C1 segment of cervical spinal cord (tissue), 14 donors: ENCODE measurements at regions not wholly inside any gene's neighbourhood (a gene's known extent, or its start where the extent isn't known, plus 50 kb on each side); places are given as distances from the start of the nearest gene placed in this dataset.
"Not testable (repeated sequence)": the region's sequence is repeated elsewhere in the genome, so short reads cannot be mapped to it uniquely, and the experiment has no call there.

Experiments
- DNase-seq, 14 donors: peaks; one replicate each; lab custom pipeline; 2025; lab: John Stamatoyannopoulos, UW

DNA sequence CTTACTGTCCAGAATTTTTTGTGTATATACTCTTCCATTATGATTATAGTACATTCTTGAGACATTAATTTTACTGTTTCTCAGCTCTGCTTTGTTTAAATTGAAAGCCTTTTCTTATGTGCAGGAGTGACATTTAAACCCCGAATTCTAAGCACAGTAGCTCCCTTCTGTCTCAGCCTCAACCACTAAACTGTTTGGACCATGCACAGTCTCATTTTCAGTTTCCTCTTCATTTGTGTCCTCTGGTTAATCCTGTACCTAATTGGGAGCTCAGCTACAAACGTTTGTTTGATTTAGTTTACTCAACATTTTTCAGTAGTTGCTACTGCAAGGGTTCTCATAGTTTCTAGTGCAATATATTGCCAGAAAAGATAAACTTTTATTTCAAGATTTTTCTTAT is 206.3 kb downstream of the SLITRK5 start:
- no peak for DNase-seq

DNA sequence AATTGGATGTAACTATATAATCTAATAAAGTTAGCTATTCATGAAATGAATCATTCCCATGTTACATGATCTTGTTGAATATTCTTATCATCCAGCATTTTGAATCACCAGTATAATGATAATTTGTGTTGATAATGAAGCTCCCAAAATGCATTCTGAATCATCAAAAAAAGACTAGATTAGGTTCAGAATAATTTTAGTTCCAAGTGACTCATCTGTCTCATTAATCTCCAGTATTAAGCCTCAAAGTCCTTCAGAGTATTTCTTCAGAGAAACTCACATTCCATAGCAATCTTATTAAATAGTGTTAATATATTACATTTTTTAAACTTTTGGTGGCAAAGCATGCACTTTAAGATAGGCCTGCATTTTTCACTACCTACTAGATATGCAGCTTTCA is 207.5 kb downstream of the SLITRK5 start:
- DNase-seq: no peak

DNA sequence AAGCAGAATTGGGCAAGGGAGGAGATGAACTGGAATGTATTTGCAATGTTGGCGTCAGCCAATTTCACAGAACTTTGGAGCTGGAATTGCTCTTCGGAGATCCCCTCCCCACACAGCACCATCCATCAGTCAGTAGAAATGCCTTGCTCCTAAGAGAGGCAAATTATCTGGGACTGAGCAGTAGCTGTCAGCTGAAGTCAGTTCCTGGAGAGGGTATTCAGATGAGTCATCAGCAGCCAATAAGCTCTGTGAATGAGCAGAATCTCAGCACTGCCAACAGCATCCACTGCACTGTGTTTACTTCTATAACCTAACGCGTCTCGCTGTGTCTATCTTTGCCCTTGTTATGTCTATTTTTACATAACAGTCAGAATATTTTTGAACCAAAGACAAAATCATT is 213.7 kb downstream of the SLITRK5 start:
- DNase-seq: peak in 5 of 14 donors; percentile 0 to 16 (median 4)

DNA sequence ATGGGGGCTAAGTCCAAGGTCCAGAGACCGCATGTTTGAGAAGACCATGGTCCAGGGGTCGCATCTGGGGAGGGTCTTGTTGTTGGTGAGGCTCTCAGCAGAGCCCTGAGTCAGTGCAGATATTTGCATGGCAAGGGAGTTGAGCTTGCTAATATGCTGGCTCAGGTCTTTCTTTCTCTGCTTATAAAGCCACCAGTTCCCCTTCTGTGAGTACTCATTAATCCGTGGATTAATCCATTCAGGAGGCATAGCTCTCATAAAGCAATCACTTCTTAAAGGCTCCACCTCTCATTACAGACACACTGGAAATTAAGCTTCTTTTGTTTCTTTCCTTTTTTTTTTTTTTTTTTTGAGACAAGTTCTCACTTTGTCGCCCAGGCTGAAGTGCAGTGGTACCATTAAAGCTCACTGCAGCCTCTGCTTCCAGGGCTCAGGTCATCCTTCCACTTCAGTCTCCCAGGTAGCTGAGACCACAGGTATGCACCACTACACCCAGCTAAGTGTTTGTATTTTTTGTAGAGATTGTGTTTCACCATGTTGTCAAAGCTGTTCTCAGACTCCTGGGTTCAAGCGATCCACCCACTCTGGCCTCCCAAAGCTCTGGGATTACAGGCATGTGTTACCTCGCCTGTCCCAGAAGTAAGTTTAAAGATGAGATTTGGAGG is 216.4 kb downstream of the SLITRK5 start:
- no peak for DNase-seq

DNA sequence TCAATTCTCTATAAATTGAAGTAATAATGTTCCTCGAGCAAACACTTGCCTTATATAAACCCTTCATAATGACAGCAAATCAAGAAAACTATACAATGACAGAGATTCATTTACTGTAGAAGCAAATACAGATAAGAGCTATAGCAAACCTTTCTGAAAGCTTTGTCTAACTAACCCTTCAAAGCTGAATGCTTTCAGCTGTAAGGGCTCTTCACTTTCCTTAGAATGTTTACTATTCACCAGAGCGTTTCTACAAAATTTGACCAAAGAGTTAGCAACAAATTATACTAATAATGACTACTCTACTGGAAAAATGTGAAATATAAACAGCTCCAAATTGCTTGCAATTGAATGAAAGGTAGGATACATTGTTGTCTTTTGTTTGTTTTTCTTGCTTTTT is 218.1 kb downstream of the SLITRK5 start:
- no peak for DNase-seq

DNA sequence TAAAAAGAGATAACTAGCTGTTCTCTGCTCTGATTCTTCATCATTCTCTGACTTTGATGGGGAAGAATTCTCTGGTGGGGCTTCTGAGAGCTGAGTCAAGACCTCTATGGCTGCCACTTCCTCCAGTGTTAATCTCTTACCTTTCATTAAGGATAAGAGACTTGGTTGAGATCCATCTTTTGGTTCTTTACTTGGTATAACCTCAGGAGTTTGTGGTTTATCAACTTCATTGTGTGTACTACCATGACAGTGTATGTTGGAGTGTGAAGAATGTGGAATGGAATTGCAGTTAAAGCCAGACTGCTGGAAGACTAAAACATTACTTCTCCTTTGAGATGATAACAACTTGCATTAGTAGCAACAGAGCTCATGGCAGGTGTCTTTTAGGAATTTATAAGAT is 222.0 kb downstream of the SLITRK5 start:
- no peak for DNase-seq

DNA sequence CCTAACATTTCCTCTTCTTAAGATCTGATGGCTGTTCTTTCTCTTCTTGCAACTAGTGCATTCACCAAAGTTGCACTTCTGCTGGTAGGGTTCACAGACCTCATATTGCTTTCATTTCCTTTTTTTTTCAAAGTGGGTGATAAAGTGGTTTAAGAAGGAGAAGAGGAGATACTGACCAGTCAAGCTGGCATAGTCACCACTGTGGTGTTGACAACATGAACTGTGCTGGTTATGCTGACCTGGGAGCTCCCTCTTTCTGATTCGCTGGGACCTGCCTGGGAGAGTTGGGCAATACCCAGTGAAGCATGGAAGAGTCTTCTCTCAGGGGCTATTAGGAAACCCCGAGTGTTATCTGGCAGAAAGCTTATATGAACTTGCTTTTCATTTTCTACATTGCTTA is 222.9 kb downstream of the SLITRK5 start:
- no peak for DNase-seq

DNA sequence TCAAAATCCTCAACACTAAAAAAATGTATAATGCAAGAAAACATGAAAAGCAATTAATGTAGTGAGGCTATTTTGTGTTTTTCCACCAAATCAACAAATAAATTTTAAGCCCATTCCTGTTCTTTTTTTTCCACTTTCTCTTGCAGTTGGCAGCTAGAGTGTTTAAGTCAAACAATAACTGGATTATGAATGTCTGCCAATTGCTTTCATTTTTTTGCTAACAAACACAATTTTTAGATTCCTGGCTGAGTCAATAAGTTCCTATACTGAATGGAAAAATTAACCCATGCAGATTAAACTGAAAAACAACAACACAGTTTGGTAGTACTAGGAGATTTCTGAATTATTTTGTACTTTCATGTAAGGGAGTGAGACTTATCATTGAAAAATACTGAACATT is 232.4 kb downstream of the SLITRK5 start:
- no peak for DNase-seq

DNA sequence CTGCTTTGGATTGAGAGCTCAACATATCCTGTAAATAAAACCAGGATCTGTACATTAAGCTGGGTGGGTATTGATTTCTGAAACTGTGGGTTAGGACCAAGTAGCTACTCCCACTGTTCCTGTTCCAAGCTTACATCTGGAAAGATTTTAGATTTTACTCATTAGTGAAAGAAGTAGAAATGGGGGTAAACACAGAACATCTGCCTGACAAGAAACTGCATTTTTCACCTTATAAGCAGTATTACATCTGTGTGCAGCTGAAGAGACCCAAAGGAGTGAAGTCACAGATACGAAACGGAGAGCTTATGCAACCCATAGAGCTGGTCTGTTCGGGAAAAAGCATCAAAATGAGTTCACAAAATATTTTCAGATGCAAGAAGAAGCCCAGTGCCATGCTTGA is 235.2 kb downstream of the SLITRK5 start:
- DNase-seq: no peak

DNA sequence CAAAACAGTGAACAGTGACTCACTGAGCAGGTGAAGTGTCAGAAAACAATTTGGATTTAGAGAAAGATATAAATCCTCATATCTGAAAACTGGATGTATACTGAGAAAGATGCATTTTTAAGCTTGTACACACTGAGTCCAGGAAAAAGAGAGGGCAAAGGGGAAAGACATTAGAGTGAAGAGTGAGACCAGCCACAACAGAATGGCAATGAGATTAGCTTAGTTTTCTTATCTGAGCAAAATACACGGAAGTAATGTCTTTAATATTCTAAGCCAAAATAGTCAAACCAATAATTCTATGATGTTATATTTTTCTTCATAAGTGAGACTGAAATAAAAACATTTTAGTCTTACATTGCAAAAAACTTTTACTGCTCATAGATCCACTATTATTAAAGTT is 236.0 kb downstream of the SLITRK5 start:
- DNase-seq: no peak

DNA sequence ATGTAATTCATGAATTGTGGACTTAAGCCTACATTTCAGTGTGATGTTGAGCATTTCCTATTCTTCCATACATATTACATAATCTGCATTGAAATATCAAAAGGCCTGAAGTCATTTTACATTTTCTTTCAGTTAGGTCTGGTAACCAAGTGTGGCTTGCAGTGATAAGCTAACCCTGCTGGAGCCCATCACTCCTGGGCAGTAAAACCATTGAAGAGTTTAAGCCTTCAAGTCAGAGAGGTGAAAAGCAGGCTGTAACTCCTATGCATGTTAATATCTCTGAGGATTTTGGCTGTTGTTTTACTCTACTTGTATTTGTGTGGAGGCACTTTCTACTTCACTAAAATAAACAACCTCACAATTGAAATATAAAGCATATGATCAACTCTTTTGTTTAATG is 248.8 kb downstream of the SLITRK5 start:
- no peak for DNase-seq

DNA sequence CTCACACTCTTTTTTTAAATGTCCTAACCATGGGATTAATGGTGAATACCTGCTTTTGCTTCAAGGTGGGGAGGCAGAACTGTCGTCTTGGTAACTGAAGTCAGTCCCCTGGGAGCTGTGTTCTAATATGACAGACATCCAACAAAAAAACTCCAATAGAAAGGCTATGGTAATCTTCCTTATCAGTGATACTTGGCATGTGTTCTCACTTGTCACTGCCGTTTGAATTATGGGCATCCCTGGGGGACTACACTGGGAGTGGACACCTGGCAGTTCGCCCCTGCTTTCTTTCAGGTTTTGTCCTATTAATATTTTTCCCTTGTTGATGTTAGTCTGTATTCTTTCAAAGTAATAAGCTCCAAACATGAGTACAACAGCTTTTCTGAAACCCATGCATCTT is 252.6 kb downstream of the SLITRK5 start:
- no peak for DNase-seq

DNA sequence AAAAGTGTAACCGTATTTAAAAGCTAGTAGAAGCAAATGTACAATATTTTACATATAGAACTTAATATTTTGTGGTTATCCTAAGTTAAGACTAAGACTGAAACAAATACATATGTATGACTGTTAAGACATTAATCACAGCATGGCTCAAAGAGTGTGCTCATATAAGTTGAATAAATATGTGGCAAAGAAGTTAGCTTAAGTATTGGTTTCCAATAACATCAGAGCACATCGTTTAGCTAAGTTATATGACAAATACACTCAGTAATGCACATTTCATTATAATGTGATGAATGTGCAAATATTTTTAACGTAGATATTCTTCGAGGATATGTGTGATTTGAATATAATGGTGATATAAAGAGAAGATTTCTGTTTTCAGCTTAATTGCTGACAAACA is 253.8 kb downstream of the SLITRK5 start:
- no peak for DNase-seq

DNA sequence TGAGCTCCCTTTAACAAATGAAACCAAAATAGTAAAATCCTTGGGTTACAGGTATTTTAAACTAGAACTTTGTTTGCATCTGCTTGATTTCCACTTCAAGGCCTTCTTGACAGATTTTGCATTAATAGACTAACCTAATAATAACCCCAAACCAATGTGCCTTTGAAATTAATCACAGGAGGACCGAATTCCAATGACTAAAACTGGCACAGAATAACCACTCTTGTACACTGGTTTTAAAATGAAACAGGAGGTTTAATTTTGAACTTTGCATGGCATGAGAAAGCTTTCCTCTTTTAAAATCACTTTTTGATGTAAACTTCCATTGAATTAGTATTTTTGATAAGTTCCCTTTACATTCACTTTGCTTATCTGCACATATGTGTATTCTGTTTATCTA is 269.6 kb downstream of the SLITRK5 start:
- no peak for DNase-seq

DNA sequence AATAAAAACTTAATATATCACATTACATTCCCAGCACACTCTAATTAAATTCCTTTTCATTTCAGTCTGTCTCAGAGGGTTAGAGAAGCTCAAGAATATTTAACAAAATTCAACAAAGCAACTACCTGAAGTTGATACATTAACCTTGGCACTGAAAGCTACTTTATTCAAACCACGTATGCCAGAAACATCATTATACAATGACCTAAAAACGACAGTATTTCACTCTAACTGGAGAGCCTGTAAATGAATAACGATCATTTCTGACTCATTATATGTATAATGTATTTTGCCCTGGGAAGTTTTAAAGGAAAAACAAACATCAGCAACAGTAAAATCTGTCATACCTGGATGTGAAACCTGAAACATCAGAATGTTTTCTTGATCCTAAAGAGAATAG is 270.1 kb downstream of the SLITRK5 start:
- no peak for DNase-seq

DNA sequence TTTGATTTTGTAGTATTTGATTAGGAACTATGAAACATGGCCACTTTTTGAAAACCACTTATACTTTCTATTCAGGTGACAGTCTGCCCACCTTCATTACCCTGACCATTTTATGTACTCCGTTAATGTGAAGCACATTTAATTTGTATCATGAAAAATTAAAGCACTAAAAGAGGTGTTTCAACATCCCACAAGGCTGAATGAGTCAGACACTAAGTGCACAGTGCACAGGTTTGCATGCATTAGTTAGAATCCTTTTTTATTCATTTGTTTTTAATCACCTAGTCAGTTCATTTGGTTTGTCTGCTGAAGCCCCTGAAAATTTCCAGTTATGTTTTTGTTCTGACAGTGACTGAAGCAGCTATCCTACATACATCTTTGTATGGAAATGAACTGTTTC is 271.0 kb downstream of the SLITRK5 start:
- no peak for DNase-seq

DNA sequence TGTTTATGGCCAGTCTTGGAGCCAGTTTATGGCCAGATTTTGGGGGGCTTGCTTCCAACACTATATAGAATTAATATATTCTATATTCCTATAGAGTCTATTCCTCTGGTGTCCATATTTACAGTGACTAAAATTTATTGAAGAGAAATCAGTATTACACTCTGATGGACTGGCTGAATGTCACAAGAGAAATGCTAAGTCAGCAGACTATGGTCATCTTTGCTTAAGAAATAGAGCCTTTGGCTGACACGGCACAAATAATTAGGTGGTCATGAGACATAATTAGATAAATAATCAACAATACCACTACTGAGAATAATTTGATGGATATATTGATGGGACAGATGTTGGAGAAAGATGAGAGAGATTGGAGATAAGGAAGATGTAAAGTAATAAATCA is 272.9 kb downstream of the SLITRK5 start:
- no peak for DNase-seq

DNA sequence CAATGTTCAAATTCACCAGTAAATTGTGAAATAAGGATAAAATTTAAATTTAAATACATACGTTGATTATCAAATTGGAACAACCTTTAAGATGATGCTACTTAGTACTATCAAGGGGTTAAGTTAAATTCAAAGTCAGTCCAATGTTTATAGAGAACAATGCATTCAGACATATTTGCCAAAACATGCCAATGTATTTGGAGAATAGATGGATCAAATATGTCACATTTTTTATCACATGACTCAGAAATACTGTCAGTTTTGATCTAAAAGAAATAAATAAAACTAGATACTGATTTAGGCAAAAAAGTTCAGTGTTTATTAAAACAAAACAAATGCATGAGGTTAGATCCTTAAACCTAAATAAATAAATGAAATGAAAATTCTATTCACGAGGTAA is 281.2 kb downstream of the SLITRK5 start:
- DNase-seq: no peak

DNA sequence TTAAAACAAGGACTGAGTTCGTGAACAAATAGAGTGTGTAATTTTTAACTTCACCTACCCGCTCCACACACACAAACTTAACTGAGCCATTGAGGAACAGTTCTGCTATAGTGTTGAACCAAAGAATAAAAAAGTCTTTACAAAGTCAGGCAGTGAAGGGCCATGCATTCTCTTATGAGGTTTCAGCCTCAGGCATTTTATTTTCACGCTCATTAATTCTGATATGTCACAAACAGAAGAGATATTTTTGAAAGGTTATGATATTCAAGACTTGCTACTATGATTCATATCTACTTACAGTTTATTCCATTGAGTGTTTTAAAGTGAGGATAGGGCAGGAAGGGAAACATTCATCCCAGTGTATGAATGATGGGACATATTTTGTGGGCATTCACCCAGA is 282.2 kb downstream of the SLITRK5 start:
- no peak for DNase-seq

DNA sequence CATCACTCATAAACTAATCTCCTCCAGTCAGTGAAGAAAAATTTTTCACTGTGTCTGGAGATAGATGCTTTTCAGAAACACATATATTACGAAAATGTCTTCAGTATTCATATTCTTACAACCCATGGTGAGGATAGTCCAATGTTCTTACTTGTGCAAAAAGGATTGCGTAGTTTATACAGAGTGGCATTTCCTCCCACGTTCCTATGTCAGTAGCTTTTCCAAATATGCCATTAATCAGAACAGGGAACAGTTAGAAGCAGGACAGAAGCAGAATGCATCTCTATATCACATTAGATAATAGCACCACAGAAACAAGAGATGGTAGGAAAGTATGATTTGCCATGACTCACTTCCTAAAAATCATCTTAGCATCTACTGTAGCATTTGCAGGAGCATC is 282.9 kb downstream of the SLITRK5 start:
- no peak for DNase-seq

DNA sequence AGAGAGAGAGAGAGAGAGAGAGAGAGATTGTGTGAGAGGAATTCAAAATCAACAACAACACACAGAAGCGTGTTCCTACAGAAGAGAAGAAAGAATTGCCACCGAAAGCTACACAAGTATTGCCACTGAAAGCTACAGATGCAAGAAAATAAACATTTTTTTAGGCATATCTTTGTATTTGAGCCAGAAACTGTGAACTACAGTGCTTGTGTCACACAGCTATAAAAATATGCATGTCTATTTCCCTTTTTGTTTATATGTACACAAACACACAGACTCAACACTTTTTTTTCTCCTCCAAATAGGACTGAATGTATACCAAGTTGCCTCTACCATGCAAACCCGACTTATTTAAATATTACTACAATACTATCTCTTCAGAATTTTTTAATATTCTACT is 290.4 kb downstream of the SLITRK5 start:
- no peak for DNase-seq

DNA sequence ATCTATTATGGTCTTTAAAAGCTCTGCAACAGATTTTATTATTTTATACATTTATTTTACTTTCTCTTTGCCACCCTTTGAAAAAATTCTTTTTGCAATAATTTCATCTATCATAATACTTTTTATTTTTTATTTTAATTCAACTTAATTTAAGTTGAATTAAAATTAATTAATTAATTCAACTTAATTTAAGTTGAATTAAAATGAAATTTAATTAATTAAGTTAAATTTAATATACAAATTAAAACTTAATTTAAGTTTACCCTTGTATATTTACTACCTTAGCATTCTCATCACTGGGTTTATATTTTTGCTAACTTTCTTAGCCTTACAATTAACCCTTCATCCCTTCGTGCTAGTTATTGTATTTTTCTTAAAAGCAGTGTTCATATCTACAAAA is 301.4 kb downstream of the SLITRK5 start:
- DNase-seq: no peak

DNA sequence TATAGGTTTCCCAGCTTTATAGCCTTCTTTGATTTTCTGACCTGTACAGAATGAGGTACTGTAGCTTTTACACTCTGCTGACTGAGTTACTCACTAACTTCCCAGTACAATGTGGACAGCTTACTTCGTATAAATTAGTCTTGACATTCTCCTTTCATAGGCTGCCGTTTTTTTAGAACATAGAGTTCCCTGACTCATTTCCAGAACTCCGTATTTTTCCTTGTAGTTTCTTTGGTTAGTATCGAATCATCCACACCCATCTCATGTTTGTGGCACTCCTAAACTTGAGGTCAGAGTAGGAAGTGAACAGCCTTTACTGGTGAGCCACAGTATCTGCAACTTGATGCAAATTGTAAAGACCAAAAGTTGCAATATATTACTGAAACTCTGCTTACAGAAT is 303.9 kb downstream of the SLITRK5 start:
- DNase-seq: no peak

DNA sequence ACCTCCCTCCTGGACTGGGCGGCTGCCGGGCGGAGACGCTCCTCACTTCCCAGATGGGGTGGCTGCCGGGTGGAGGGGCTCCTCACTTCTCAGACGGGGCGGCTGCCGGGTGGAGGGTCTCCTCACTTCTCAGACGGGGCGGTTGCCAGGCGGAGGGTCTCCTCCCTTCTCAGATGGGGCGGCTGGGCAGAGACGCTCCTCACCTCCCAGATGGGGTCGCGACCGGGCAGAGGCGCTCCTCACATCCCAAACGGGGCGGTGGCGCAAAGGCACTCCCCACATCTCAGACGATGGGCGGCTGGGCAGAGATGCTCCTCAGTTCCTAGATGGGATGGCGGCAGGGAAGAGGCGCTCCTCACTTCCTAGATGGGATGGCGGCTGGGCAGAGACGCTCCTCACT is 305.5 kb downstream of the SLITRK5 start:
- DNase-seq: not testable (repeated sequence)
